ENCODE measurements at regions not wholly inside any gene's neighbourhood (a gene's known extent, or its start where the extent isn't known, plus 50 kb on each side); places are given as distances from the start of the nearest gene placed in this dataset.

DNA sequence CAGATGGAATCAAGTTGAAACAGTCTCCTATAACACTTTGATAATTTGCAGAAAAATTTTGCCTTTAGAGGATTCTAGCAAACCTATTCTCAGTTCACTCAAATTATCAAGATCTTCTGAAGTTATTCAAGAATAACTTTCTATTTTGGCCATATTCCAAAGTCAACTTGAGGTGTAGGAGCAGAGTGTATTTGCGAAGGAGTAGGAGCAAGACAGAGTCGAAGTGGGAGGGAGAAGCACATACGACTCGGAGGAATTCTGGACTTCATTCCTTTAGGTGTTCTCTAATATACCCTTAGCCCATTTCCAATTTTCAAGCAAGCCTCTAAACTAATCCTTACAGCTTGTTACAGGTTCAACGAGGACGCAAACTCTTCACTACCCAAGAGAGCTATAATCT lies 252.9 kb downstream of the GPM6A start:
- no peak for DNase-seq

DNA sequence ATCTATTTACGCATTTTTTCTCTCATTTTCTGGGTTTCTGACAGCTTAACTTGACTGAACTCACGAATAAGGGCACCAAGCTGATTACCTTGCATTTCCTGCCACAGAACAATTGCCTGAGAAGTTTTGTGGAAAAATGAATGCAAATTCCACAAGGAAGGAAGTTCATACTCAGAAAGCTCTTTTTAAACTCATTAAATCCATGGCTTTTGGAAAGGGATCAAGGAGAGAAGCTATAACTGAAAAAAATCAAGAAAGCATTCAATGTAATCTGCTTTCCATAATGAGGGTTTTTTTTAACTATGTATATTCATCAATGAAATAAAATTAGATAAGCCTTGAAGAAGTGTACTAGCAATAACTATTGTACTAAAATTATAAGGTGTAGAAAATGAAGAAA lies 252.5 kb downstream of the GPM6A start:
- no peak for DNase-seq

DNA sequence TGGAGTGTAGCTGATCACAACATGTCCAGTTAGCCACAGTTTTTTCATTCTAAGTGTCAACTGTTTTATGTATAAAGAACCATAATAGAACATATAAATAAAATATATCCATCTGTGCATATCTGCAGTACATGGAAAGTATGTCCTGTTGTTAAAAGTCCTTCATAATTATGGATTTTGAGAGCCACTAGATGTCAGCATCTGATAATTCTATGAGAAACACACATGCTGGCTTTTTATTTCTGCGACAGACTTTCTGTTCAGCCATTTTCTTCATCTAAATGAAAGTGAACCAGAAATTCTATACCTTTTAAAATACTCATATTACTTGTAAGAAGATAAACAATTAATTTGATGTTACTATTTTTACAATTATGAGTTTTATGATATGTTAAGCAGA lies 251.5 kb downstream of the GPM6A start:
- DNase-seq, result peak in 1 of 5 experiments; percentile 0

DNA sequence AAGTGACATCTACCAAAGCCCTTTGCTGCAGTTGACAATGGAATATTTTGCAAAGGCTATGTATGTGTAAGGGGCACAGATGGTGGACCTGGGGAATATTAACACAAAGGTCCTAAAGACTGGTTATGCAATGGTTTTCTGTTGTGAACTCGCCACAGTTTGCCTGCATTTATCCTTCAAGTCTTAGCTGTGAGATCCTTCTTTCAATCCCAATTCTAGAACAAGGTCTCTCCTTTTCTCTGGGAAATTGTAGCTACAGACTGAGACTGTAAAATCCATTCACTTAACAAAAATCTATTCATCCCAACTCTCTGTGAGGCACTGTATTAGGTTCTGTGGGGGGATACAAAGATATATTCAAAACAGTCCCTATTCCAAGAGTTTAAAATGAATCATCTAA lies 250.4 kb downstream of the GPM6A start:
- no peak for DNase-seq

DNA sequence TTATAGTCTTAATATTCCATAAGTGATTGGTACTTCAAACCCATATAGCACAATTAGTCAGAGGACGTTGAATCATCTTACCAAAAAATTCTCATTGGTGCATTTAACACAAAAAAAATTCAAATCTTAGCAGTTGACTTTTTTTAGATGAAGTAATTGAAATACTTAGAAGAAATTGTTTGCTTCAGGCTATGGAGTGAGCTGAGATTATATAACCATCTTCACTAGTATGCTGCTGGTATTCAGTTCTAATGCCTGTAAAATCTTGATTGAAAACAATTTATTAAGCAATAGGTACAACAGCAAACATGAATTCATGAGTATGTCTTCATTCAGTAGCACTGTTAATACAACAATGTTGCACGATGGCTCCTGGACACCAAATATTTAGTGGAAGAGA lies 250.0 kb downstream of the GPM6A start:
- DNase-seq, result no peak

DNA sequence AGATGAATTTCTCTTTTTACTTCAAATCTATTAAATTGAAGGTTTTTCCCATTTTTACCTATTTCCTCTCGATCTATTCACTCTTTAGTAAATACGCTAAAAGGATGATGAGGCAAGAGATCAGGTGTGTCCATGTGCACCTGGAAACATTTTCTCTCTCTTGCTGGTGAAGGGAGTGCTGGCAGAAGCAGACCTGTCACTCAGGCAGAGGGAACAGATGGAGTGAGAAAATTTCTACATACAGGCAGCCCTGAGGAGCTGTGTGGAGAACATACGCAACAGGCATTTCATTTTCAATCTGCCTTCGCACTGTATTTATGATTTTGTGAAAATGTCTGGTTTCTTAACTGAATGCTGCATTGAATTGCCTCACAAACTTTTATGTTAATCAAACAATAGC lies 249.5 kb downstream of the GPM6A start:
- DNase-seq, result no peak

Data from T-helper 2 cell (primary cell).